ENCODE measurements at regions not wholly inside any gene's neighbourhood (a gene's known extent, or its start where the extent isn't known, plus 50 kb on each side); places are given as distances from the start of the nearest gene placed in this dataset.

GRCh38 chr4:115803825-115804224 lies 690.4 kb upstream of the NDST4 start:
- TF ChIP-seq, protein P1, sequence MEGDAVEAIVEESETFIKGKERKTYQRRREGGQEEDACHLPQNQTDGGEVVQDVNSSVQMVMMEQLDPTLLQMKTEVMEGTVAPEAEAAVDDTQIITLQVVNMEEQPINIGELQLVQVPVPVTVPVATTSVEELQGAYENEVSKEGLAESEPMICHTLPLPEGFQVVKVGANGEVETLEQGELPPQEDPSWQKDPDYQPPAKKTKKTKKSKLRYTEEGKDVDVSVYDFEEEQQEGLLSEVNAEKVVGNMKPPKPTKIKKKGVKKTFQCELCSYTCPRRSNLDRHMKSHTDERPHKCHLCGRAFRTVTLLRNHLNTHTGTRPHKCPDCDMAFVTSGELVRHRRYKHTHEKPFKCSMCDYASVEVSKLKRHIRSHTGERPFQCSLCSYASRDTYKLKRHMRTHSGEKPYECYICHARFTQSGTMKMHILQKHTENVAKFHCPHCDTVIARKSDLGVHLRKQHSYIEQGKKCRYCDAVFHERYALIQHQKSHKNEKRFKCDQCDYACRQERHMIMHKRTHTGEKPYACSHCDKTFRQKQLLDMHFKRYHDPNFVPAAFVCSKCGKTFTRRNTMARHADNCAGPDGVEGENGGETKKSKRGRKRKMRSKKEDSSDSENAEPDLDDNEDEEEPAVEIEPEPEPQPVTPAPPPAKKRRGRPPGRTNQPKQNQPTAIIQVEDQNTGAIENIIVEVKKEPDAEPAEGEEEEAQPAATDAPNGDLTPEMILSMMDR (IDR thresholded peaks at IDR 0.05), result no peak
- TF ChIP-seq POLR2A (IDR thresholded peaks at IDR 0.05), result no peak
